ENCODE measurements at regions not wholly inside any gene's neighbourhood (a gene's known extent, or its start where the extent isn't known, plus 50 kb on each side); places are given as distances from the start of the nearest gene placed in this dataset.

GRCh38 chr18:71523483-71524435 is 1020.4 kb downstream of the CBLN2 start:
- DNase-seq (ENCODE audit: low read depth) = no peak

- no peak for DNase-seq (ENCODE audit: low read depth)
Observed at GRCh38 chr18:71505526-71505925, 1038.6 kb downstream of the CBLN2 start.

- no peak for DNase-seq (ENCODE audit: low read depth)
Observed at GRCh38 chr18:71503222-71503621, 1040.9 kb downstream of the CBLN2 start.

GRCh38 chr18:71485611-71486010 is 1058.5 kb downstream of the CBLN2 start:
- peak; percentile 4 for DNase-seq (ENCODE audit: low read depth)

GRCh38 chr18:71471963-71472725 is 1072.0 kb downstream of the CBLN2 start:
- no peak for DNase-seq (ENCODE audit: low read depth)

- no peak for DNase-seq (ENCODE audit: low read depth)
Observed at GRCh38 chr18:71456206-71456605, 1087.9 kb downstream of the CBLN2 start.

GRCh38 chr18:71450257-71450656 is 1093.9 kb downstream of the CBLN2 start:
- DNase-seq (ENCODE audit: low read depth) = no peak

- DNase-seq (ENCODE audit: low read depth) = peak; percentile 62
Observed at GRCh38 chr18:71443706-71444480, 1100.2 kb downstream of the CBLN2 start.

- no peak for DNase-seq (ENCODE audit: low read depth)
Observed at GRCh38 chr18:71442731-71443141, 1101.4 kb downstream of the CBLN2 start.

- DNase-seq (ENCODE audit: low read depth) = no peak
Observed at GRCh38 chr18:71441156-71441555, 1103.0 kb downstream of the CBLN2 start.

- no peak for DNase-seq (ENCODE audit: low read depth)
Observed at GRCh38 chr18:71437511-71437910, 1106.6 kb downstream of the CBLN2 start.

- no peak for DNase-seq (ENCODE audit: low read depth)
Observed at GRCh38 chr18:71433373-71433772, 1110.8 kb downstream of the CBLN2 start.

- no peak for DNase-seq (ENCODE audit: low read depth)
Observed at GRCh38 chr18:71431689-71432088, 1112.5 kb downstream of the CBLN2 start.

- no peak for DNase-seq (ENCODE audit: low read depth)
Observed at GRCh38 chr18:71431171-71431570, 1113.0 kb downstream of the CBLN2 start.

- DNase-seq (ENCODE audit: low read depth) = no peak
Observed at GRCh38 chr18:71426441-71426840, 1117.7 kb downstream of the CBLN2 start.

GRCh38 chr18:71405169-71405809 is 1116.4 kb downstream of the SOCS6 start:
- DNase-seq (ENCODE audit: low read depth) = no peak

GRCh38 chr18:71403501-71403900 is 1114.7 kb downstream of the SOCS6 start:
- no peak for DNase-seq (ENCODE audit: low read depth)

GRCh38 chr18:71398531-71398930 is 1109.7 kb downstream of the SOCS6 start:
- no peak for DNase-seq (ENCODE audit: low read depth)

- no peak for DNase-seq (ENCODE audit: low read depth)
Observed at GRCh38 chr18:71388148-71388547, 1099.3 kb downstream of the SOCS6 start.

GRCh38 chr18:71374294-71375000 is 1085.6 kb downstream of the SOCS6 start:
- no peak for DNase-seq (ENCODE audit: low read depth)

- DNase-seq (ENCODE audit: low read depth) = no peak
Observed at GRCh38 chr18:71371951-71372605, 1083.2 kb downstream of the SOCS6 start.
